Hepatocyte (in vitro differentiated cells): ENCODE measurements at regions not wholly inside any gene's neighbourhood (a gene's known extent, or its start where the extent isn't known, plus 50 kb on each side); places are given as distances from the start of the nearest gene placed in this dataset.

Experiments
- DNase-seq: peaks from one replicate; pipeline ENCODE4 v3.0.0-alpha.2; 2016; ENCODE audit warnings: low spot score
- H2AFZ ChIP-seq: fragments of 200-600 bp; sonication (generic); 2 replicates; pipeline ENCODE4 v1.6.0; 2016; ENCODE audit warnings: antibody characterized with exemption, mild to moderate bottlenecking
- H3K27ac ChIP-seq: fragments of 200-600 bp; sonication (generic); 2 replicates; pipeline ENCODE4 v1.5.1; 2016; ENCODE audit warnings: mild to moderate bottlenecking
- H3K27me3 ChIP-seq: fragments of 200-600 bp; sonication (generic); 2 replicates; pipeline ENCODE4 v1.6.1; 2016
- H3K36me3 ChIP-seq: fragments of 200-600 bp; sonication (generic); replicated peaks from 2 replicates; pipeline ENCODE4 v1.5.1; 2016; ENCODE audit warnings: low read depth; ENCODE audit not compliant: insufficient read depth
- H3K4me1 ChIP-seq: fragments of 200-600 bp; sonication (generic); 2 replicates; pipeline ENCODE4 v1.5.1; 2016; ENCODE audit warnings: mild to moderate bottlenecking, moderate library complexity; ENCODE audit not compliant: insufficient read depth
- H3K4me2 ChIP-seq: fragments of 200-600 bp; sonication (generic); 2 replicates; pipeline ENCODE4 v1.6.0; 2016
- H3K4me3 ChIP-seq: fragments of 200-600 bp; sonication (generic); 2 replicates; pipeline ENCODE4 v1.5.1; 2016; ENCODE audit warnings: mild to moderate bottlenecking
- H3K79me2 ChIP-seq: fragments of 200-600 bp; sonication (generic); 2 replicates; pipeline ENCODE4 v1.6.0; 2017; ENCODE audit warnings: mild to moderate bottlenecking
- H3K9me2 ChIP-seq: fragments of 200-600 bp; sonication (generic); replicated peaks from 2 replicates; pipeline ENCODE4 v1.6.0; 2017; ENCODE audit warnings: mild to moderate bottlenecking; ENCODE audit not compliant: insufficient read depth
- H3K9me3 ChIP-seq: fragments of 200-600 bp; sonication (generic); 2 replicates; pipeline ENCODE4 v1.5.1; 2016; ENCODE audit warnings: low read depth, mild to moderate bottlenecking
- H4K20me1 ChIP-seq: fragments of 200-600 bp; sonication (generic); 2 replicates; pipeline ENCODE4 v1.6.0; 2016; ENCODE audit warnings: mild to moderate bottlenecking; ENCODE audit not compliant: insufficient read depth, poor library complexity, severe bottlenecking
- CTCF ChIP-seq: fragments of 200-600 bp; sonication (generic); IDR thresholded peaks from 2 replicates; pipeline ENCODE4 v1.5.1; 2016; ENCODE audit warnings: antibody characterized with exemption, mild to moderate bottlenecking; ENCODE audit not compliant: poor library complexity
- EZH2 ChIP-seq: fragments of 200-600 bp; sonication (generic); IDR thresholded peaks from 2 replicates; pipeline ENCODE4 v1.6.1; 2016; ENCODE audit warnings: antibody characterized with exemption, mild to moderate bottlenecking, borderline replicate concordance
- EZH2phosphoT487 ChIP-seq: fragments of 200-600 bp; sonication (generic); IDR thresholded peaks from one replicate; pipeline ENCODE4 v1.6.1; 2018; ENCODE audit warnings: antibody characterized with exemption, mild to moderate bottlenecking, low read depth, moderate library complexity; ENCODE audit not compliant: unreplicated experiment, severe bottlenecking
- WGBS: methylation state at CpG from one replicate; pipeline ENCODE4 v1.1.6; 2016; ENCODE audit warnings: low lambda C conversion rate; ENCODE audit errors: missing lambda C conversion rate; 5-methylcytosine and 5-hydroxymethylcytosine counted together

- H3K79me2 ChIP-seq, result no peaks in the 10 kb centered on the region
- no peaks in the 10 kb centered on the region for H4K20me1 ChIP-seq
- peak; percentile 39 for DNase-seq
- no peak overlapping the region for H3K4me2 ChIP-seq
- no peaks in the 10 kb centered on the region for H3K9me3 ChIP-seq
- no peaks in the 10 kb centered on the region for H3K36me3 ChIP-seq
- no peak for TF ChIP-seq EZH2phosphoT487
- no peak for TF ChIP-seq CTCF
- no peak for TF ChIP-seq EZH2
- no peaks in the 10 kb centered on the region for H3K4me1 ChIP-seq
- no peak overlapping the region for H2AFZ ChIP-seq
- WGBS, result 77% methylated on average over 3 of the region's 3 CpGs
- no peak overlapping the region for H3K27ac ChIP-seq
- no peaks in the 10 kb centered on the region for H3K9me2 ChIP-seq
- H3K27me3 ChIP-seq, result no peaks in the 10 kb centered on the region
- no peak overlapping the region for H3K4me3 ChIP-seq
Measured at GRCh38 chr5:5979377-5979760, 399.0 kb downstream of the MED10 start.

GRCh38 chr5:5978501-5979376, 399.6 kb downstream of the MED10 start:
- no peaks in the 10 kb centered on the region for H3K79me2 ChIP-seq
- H3K27ac ChIP-seq, result no peak overlapping the region
- TF ChIP-seq EZH2 (no peak), EZH2phosphoT487 (no peak), CTCF (no peak)
- no peak overlapping the region for H2AFZ ChIP-seq
- H4K20me1 ChIP-seq, result no peaks in the 10 kb centered on the region
- H3K27me3 ChIP-seq, result no peaks in the 10 kb centered on the region
- 84% methylated on average over 10 of the region's 10 CpGs for WGBS
- H3K36me3 ChIP-seq, result no peaks in the 10 kb centered on the region
- no peaks in the 10 kb centered on the region for H3K9me2 ChIP-seq
- DNase-seq, result no peak
- H3K4me3 ChIP-seq, result no peak overlapping the region
- H3K4me1 ChIP-seq, result no peaks in the 10 kb centered on the region
- H3K4me2 ChIP-seq, result no peak overlapping the region
- H3K9me3 ChIP-seq, result no peaks in the 10 kb centered on the region

- H3K4me1 ChIP-seq, result no peaks in the 10 kb centered on the region
- H3K4me2 ChIP-seq, result no peak overlapping the region
- 89% methylated on average over 5 of the region's 5 CpGs for WGBS
- no peaks in the 10 kb centered on the region for H3K36me3 ChIP-seq
- H3K27me3 ChIP-seq, result no peaks in the 10 kb centered on the region
- no peaks in the 10 kb centered on the region for H3K9me2 ChIP-seq
- H3K4me3 ChIP-seq, result no peak overlapping the region
- no peaks in the 10 kb centered on the region for H4K20me1 ChIP-seq
- no peak overlapping the region for H2AFZ ChIP-seq
- TF ChIP-seq CTCF (no peak), EZH2 (no peak), EZH2phosphoT487 (no peak)
- no peak overlapping the region for H3K27ac ChIP-seq
- DNase-seq, result no peak
- H3K9me3 ChIP-seq, result no peaks in the 10 kb centered on the region
- no peaks in the 10 kb centered on the region for H3K79me2 ChIP-seq
Measured at GRCh38 chr5:5971203-5971602, 407.1 kb downstream of the MED10 start.
